Right lobe of liver (tissue), 4 donors: ENCODE measurements at regions not wholly inside any gene's neighbourhood (a gene's known extent, or its start where the extent isn't known, plus 50 kb on each side); places are given as distances from the start of the nearest gene placed in this dataset.

ENCODE experiments used
- POLR2A ChIP-seq: fragments of 450-650 bp; IDR thresholded peaks from one replicate; pipeline ENCODE4 v1.6.1; 2017; ENCODE audit warnings: antibody characterized with exemption, mild to moderate bottlenecking
- TF ChIP-seq, protein P1 (sequence below), 4 donors: fragments of 200-600 bp in 3 of 4; fragments of 450-650 bp in 1 of 4; IDR thresholded peaks; one replicate each; pipeline versions ENCODE4 v1.5.1 to v1.8.0; 2016 to 2022; ENCODE audit warnings: antibody characterized with exemption in 4 of 4, mild to moderate bottlenecking in 2 of 4
- donor health status: DM: no; HTN: no; CAD: no.
- donor health status: DM: no; HTN: no; CAD: no.
- donor health status: DM: no; HTN: yes; CAD: no.

DNA sequence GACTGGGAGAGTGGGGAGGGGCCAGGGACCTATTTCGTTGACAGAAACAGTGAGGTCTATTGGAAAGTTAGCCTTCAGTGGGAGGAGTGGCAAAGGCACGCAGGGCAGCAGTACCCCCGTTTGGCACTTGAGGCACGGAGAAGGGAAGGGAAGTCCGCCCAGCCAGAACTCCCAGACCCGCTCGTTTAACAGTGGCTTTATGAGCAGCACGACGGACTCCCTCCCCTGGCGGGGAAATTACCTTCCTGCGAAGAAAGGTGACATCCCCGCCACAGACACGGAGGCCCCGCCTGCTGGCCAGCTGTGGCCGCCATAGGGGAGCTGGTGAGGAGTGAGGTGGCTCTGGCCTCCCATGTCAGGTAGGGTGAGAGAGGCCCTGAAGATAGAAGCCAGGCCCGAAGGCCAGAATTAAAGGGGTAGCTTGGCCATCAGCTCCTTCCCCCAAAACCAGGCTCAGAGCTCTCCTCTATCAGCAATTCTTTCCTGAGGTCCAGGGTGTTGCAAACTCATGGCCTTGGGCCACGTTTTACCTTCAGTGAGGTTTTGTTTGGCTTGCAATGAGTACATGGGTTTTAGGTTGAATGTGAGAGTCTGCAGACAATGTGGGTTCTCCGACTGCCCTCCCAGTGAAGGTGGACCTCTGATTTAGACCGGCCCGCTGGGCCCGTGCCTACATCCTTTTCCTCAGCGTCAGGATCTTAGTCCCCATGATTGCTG lies 123.7 kb downstream of the MRPL14 start:
- TF ChIP-seq, protein P1, sequence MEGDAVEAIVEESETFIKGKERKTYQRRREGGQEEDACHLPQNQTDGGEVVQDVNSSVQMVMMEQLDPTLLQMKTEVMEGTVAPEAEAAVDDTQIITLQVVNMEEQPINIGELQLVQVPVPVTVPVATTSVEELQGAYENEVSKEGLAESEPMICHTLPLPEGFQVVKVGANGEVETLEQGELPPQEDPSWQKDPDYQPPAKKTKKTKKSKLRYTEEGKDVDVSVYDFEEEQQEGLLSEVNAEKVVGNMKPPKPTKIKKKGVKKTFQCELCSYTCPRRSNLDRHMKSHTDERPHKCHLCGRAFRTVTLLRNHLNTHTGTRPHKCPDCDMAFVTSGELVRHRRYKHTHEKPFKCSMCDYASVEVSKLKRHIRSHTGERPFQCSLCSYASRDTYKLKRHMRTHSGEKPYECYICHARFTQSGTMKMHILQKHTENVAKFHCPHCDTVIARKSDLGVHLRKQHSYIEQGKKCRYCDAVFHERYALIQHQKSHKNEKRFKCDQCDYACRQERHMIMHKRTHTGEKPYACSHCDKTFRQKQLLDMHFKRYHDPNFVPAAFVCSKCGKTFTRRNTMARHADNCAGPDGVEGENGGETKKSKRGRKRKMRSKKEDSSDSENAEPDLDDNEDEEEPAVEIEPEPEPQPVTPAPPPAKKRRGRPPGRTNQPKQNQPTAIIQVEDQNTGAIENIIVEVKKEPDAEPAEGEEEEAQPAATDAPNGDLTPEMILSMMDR (IDR thresholded peaks at IDR 0.05): no peak
- no peak for TF ChIP-seq POLR2A
